Spleen (tissue), 11 donors: ENCODE measurements at regions not wholly inside any gene's neighbourhood (a gene's known extent, or its start where the extent isn't known, plus 50 kb on each side); places are given as distances from the start of the nearest gene placed in this dataset.

ENCODE experiments used
- DNase-seq: peaks from one replicate; pipeline ENCODE4 v3.0.0-alpha.2; 2020
- H3K27ac ChIP-seq, 8 donors: fragments of 200-600 bp; sonication (generic) in 7 of 8; 1 replicate in 4 of 8; 2 replicates in 4 of 8; pipeline versions ENCODE4 v1.5.0 to v1.8.0; 2016 to 2021; ENCODE audit warnings: inconsistent platforms in 4 of 8, mild to moderate bottlenecking in 4 of 8, moderate library complexity in 1 of 8
- H3K27me3 ChIP-seq, 7 donors: fragments of 200-600 bp; sonication (generic) in 6 of 7; replicated peaks in 1 of 7; 1 replicate in 4 of 7; 2 replicates in 3 of 7; pipeline versions ENCODE4 v1.5.0 to v1.8.0; 2016 to 2021; ENCODE audit warnings: inconsistent platforms in 3 of 7, mild to moderate bottlenecking in 1 of 7
- H3K36me3 ChIP-seq, 6 donors: fragments of 200-600 bp; sonication (generic) in 5 of 6; 1 replicate in 4 of 6; 2 replicates in 2 of 6; pipeline versions ENCODE4 v1.5.0 to v1.8.0; 2016 to 2021; ENCODE audit warnings: inconsistent platforms in 2 of 6
- H3K4me1 ChIP-seq, 6 donors: fragments of 200-600 bp; sonication (generic) in 5 of 6; 1 replicate in 3 of 6; 2 replicates in 3 of 6; pipeline versions ENCODE4 v1.5.0 to v1.8.0; 2016 to 2021; ENCODE audit warnings: inconsistent platforms in 3 of 6
- H3K4me3 ChIP-seq, 8 donors: fragments of 200-600 bp; sonication (generic) in 7 of 8; 1 replicate in 4 of 8; 2 replicates in 4 of 8; pipeline versions ENCODE4 v1.5.0 to v1.8.0; 2016 to 2021; ENCODE audit warnings: inconsistent platforms in 4 of 8, mild to moderate bottlenecking in 4 of 8, moderate library complexity in 2 of 8
- H3K9me3 ChIP-seq, 8 donors: fragments of 200-600 bp; sonication (generic) in 7 of 8; 1 replicate in 4 of 8; 2 replicates in 4 of 8; pipeline versions ENCODE4 v1.5.0 to v1.8.0; 2016 to 2021; ENCODE audit warnings: inconsistent platforms in 4 of 8
- POLR2A ChIP-seq, 3 donors: fragments of 450-650 bp; IDR thresholded peaks; one replicate each; pipeline ENCODE4 v1.5.1; 2017; ENCODE audit warnings: antibody characterized with exemption in 3 of 3, mild to moderate bottlenecking in 1 of 3
- POLR2AphosphoS5 ChIP-seq, 3 donors: sonication (generic); formaldehyde crosslinking; IDR thresholded peaks; one replicate each; pipeline ENCODE4 v1.5.1; 2017; ENCODE audit warnings: antibody characterized with exemption in 3 of 3
- WGBS, 5 donors: extraction: QIAGEN DNeasy Blood & Tissue Kit in 3 of 5; methylation state at CpG; one replicate each; pipeline versions ENCODE4 v1.1.5 to v1.1.7; 2013 to 2018; 5-methylcytosine and 5-hydroxymethylcytosine counted together
- intact Hi-C: fragments of 100-400 bp; cut with DNase I; formaldehyde crosslinking; loops from one replicate; pipeline ENCODE4 v1.15.0; 2023; ENCODE audit warnings: low total_unique reads
- TF ChIP-seq, protein P1 (sequence below), 11 experiments: fragments of 200-600 bp in 7 of 11; fragments of 450-650 bp in 4 of 11; sonication (generic) in 4 of 11; IDR thresholded peaks in 8 of 11; conservative IDR thresholded peaks in 3 of 11; 1 replicate in 7 of 11; 2 replicates in 4 of 11; pipeline versions ENCODE4 v1.4.0 to v1.8.0; 2016 to 2021; ENCODE audit warnings: antibody characterized with exemption in 11 of 11, inconsistent platforms in 4 of 11, mild to moderate bottlenecking in 1 of 11
- donor health status: healthy with polysubstance abuse.
- donor health status: DM: no; HTN: no; CAD: no; lungs with moderate emphysema.
- donor health status: DM: no; HTN: no; CAD: no.
- donor health status: Bipolar disorder and iron deficiency.
- donor health status: healthy.
- donor health status: DM: no; HTN: no; CAD: no.
- donor health status: DM: yes; HTN: yes; CAD: no.

DNA sequence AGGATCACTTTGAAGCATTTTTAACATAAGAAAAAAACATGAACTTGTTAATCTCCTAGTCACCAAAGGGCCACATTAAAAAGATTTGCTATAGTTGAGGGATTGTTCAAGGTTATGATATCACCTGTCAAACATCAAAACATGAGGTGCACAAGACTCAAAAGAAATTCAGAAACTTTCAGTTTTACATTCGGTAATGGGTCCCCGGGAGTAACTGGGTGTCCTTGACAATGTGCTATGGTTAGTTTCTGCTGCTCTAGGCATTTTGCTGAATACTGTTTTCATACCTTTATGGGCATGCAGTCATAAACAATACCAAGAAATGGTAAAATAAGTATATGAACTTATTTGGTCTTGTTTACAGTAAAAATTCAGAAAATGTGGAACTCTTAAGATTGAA is 92.8 kb upstream of the EDIL3 start:
- Histone ChIP-seq H3K4me1 (no peaks in the 10 kb centered on the region), H3K27me3 (no peaks in the 10 kb centered on the region), H3K27ac (no peak overlapping the region), H3K9me3 (no peaks in the 10 kb centered on the region), H3K36me3 (no peaks in the 10 kb centered on the region), H3K4me3 (no peak overlapping the region)
- DNase-seq = no peak
- WGBS, 5 donors = 83 to 90% (median 84%) methylated on average over 2 of the region's 2 CpGs
- TF ChIP-seq POLR2A (IDR thresholded peaks at IDR 0.05) = no peak
- TF ChIP-seq POLR2AphosphoS5 (IDR thresholded peaks at IDR 0.05) = no peak
- TF ChIP-seq, protein P1, sequence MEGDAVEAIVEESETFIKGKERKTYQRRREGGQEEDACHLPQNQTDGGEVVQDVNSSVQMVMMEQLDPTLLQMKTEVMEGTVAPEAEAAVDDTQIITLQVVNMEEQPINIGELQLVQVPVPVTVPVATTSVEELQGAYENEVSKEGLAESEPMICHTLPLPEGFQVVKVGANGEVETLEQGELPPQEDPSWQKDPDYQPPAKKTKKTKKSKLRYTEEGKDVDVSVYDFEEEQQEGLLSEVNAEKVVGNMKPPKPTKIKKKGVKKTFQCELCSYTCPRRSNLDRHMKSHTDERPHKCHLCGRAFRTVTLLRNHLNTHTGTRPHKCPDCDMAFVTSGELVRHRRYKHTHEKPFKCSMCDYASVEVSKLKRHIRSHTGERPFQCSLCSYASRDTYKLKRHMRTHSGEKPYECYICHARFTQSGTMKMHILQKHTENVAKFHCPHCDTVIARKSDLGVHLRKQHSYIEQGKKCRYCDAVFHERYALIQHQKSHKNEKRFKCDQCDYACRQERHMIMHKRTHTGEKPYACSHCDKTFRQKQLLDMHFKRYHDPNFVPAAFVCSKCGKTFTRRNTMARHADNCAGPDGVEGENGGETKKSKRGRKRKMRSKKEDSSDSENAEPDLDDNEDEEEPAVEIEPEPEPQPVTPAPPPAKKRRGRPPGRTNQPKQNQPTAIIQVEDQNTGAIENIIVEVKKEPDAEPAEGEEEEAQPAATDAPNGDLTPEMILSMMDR (IDR thresholded peaks at IDR 0.05 in 8 of 11, conservative IDR thresholded peaks at IDR 0.05 in 3 of 11) = no peak
- intact Hi-C loops = no loop called here

DNA sequence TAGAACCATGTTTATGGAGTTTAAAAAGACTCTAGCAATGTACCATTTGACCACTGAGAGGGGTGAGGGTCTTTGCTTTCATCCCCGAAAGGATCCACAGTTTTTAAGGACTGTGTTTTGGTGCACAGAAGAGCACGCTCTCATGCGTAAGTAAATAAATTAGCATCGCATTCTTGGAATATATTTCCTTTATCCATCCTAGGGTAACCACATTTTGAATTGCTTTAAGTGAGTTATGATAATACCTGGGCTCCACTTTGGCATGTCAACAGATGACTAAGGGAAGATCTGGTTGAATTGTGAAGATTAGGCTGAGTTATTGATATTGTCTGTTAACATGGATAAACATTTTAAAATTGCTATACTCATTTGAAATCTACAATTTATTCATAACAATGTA is 89.4 kb upstream of the EDIL3 start:
- DNase-seq = no peak
- no peak overlapping the region for H3K27ac ChIP-seq
- no peaks in the 10 kb centered on the region for H3K36me3 ChIP-seq
- TF ChIP-seq POLR2A (IDR thresholded peaks at IDR 0.05) = no peak
- TF ChIP-seq, protein P1 (IDR thresholded peaks at IDR 0.05 in 8 of 11, conservative IDR thresholded peaks at IDR 0.05 in 3 of 11) = no peak
- no peak for TF ChIP-seq POLR2AphosphoS5 (IDR thresholded peaks at IDR 0.05)
- no peaks in the 10 kb centered on the region for H3K4me1 ChIP-seq
- H3K4me3 ChIP-seq = no peak overlapping the region
- WGBS, 5 donors = 89 to 97% (median 95%) methylated on average over 4 of the region's 4 CpGs
- H3K27me3 ChIP-seq = no peaks in the 10 kb centered on the region
- H3K9me3 ChIP-seq = no peaks in the 10 kb centered on the region
- intact Hi-C loops = no loop called here

GRCh38 chr5:84453405-84453804 is 68.7 kb upstream of the EDIL3 start:
- Histone ChIP-seq H3K36me3 (no peaks in the 10 kb centered on the region), H3K9me3 (peaks cover 5 to 42% (median 28%) of the 10 kb centered on the region in 8 donors), H3K27ac (no peak overlapping the region), H3K4me3 (no peak overlapping the region), H3K27me3 (no peaks in the 10 kb centered on the region), H3K4me1 (no peaks in the 10 kb centered on the region)
- intact Hi-C loops = no loop called here
- no peak for DNase-seq
- TF ChIP-seq POLR2AphosphoS5 (IDR thresholded peaks at IDR 0.05) (no peak), POLR2A (IDR thresholded peaks at IDR 0.05) (no peak)
- TF ChIP-seq, protein P1 (IDR thresholded peaks at IDR 0.05 in 8 of 11, conservative IDR thresholded peaks at IDR 0.05 in 3 of 11) = no peak

- TF ChIP-seq POLR2AphosphoS5 (IDR thresholded peaks at IDR 0.05) = no peak
- TF ChIP-seq POLR2A (IDR thresholded peaks at IDR 0.05) = no peak
- TF ChIP-seq, protein P1 (IDR thresholded peaks at IDR 0.05 in 8 of 11, conservative IDR thresholded peaks at IDR 0.05 in 3 of 11) = no peak
These were observed 66.1 kb upstream of the EDIL3 start for GRCh38 chr5:84450617-84451414.

More at GRCh38 chr5:84450617-84451414, 66.1 kb upstream of the EDIL3 start:
- H3K27ac ChIP-seq = no peak overlapping the region
- intact Hi-C loops = no loop called here
- no peak overlapping the region for H3K4me3 ChIP-seq
- H3K27me3 ChIP-seq = no peaks in the 10 kb centered on the region
- H3K9me3 ChIP-seq = peaks cover 5 to 42% (median 28%) of the 10 kb centered on the region in 8 donors
- H3K4me1 ChIP-seq = no peaks in the 10 kb centered on the region
- DNase-seq = no peak
- WGBS, 5 donors = 80 to 98% (median 91%) methylated on average over 2 of the region's 2 CpGs
- no peaks in the 10 kb centered on the region for H3K36me3 ChIP-seq
